ENCODE measurements at regions not wholly inside any gene's neighbourhood (a gene's known extent, or its start where the extent isn't known, plus 50 kb on each side); places are given as distances from the start of the nearest gene placed in this dataset.

- H3K4me3 ChIP-seq (ENCODE audit: control insufficient read depth, low read depth, low read length), result no peak overlapping the region
- no peak for DNase-seq (ENCODE audit: low read depth)
- no peak for TF ChIP-seq CTCF (conservative IDR thresholded peaks at IDR 0.05; ENCODE audit: control insufficient read depth, insufficient read depth, low read depth, low read length)
Observed at GRCh38 chr2:17401096-17401495, 117.1 kb downstream of the RAD51AP2 start.

GRCh38 chr2:17398770-17399169 is 119.5 kb downstream of the RAD51AP2 start:
- H3K4me3 ChIP-seq (ENCODE audit: control insufficient read depth, low read depth, low read length), result no peak overlapping the region
- TF ChIP-seq CTCF (conservative IDR thresholded peaks at IDR 0.05; ENCODE audit: control insufficient read depth, insufficient read depth, low read depth, low read length), result no peak
- no peak for DNase-seq (ENCODE audit: low read depth)

GRCh38 chr2:17388798-17389197 is 129.4 kb downstream of the RAD51AP2 start:
- no peak overlapping the region for H3K4me3 ChIP-seq (ENCODE audit: control insufficient read depth, low read depth, low read length)
- TF ChIP-seq CTCF (conservative IDR thresholded peaks at IDR 0.05; ENCODE audit: control insufficient read depth, insufficient read depth, low read depth, low read length), result no peak
- peak; percentile 16 for DNase-seq (ENCODE audit: low read depth)

- TF ChIP-seq CTCF (conservative IDR thresholded peaks at IDR 0.05; ENCODE audit: control insufficient read depth, insufficient read depth, low read depth, low read length), result no peak
- no peak for DNase-seq (ENCODE audit: low read depth)
- no peak overlapping the region for H3K4me3 ChIP-seq (ENCODE audit: control insufficient read depth, low read depth, low read length)
Observed at GRCh38 chr2:17387591-17387990, 130.6 kb downstream of the RAD51AP2 start.

- no peak for DNase-seq (ENCODE audit: low read depth)
- H3K4me3 ChIP-seq (ENCODE audit: control insufficient read depth, low read depth, low read length), result no peak overlapping the region
- no peak for TF ChIP-seq CTCF (conservative IDR thresholded peaks at IDR 0.05; ENCODE audit: control insufficient read depth, insufficient read depth, low read depth, low read length)
Observed at GRCh38 chr2:17386771-17387170, 131.5 kb downstream of the RAD51AP2 start.

GRCh38 chr2:17380003-17380402 is 138.2 kb downstream of the RAD51AP2 start:
- no peak for TF ChIP-seq CTCF (conservative IDR thresholded peaks at IDR 0.05; ENCODE audit: control insufficient read depth, insufficient read depth, low read depth, low read length)
- H3K4me3 ChIP-seq (ENCODE audit: control insufficient read depth, low read depth, low read length), result no peak overlapping the region
- DNase-seq (ENCODE audit: low read depth), result no peak

GRCh38 chr2:17375262-17375661 is 143.0 kb downstream of the RAD51AP2 start:
- H3K4me3 ChIP-seq (ENCODE audit: control insufficient read depth, low read depth, low read length), result no peak overlapping the region
- DNase-seq (ENCODE audit: low read depth), result no peak
- no peak for TF ChIP-seq CTCF (conservative IDR thresholded peaks at IDR 0.05; ENCODE audit: control insufficient read depth, insufficient read depth, low read depth, low read length)
